Kidney epithelial cell (primary cell): ENCODE measurements at regions not wholly inside any gene's neighbourhood (a gene's known extent, or its start where the extent isn't known, plus 50 kb on each side); places are given as distances from the start of the nearest gene placed in this dataset.

ENCODE experiments used
- DNase-seq: peaks from one replicate; pipeline ENCODE4 v3.0.0-alpha.2; 2010; ENCODE audit warnings: low read depth
- H3K27me3 ChIP-seq: 2 replicates; pipeline ENCODE4 v1.6.0; 2011; ENCODE audit warnings: low read length; ENCODE audit not compliant: control insufficient read depth, insufficient read depth
- H3K36me3 ChIP-seq: 2 replicates; pipeline ENCODE4 v1.5.1; 2011; ENCODE audit warnings: low read length; ENCODE audit not compliant: control insufficient read depth, insufficient read depth
- H3K4me3 ChIP-seq: 2 replicates; pipeline ENCODE4 v1.5.1; 2011; ENCODE audit warnings: low read depth, mild to moderate bottlenecking, control low read depth, low read length
- CTCF ChIP-seq: IDR thresholded peaks from 2 replicates; pipeline ENCODE4 v1.5.1; 2011; ENCODE audit warnings: mild to moderate bottlenecking, moderate library complexity, low read length, control low read depth, inconsistent platforms; ENCODE audit not compliant: insufficient read depth, poor library complexity, severe bottlenecking

GRCh38 chr2:190809139-190809764, 71.4 kb upstream of the GLS start:
- Histone ChIP-seq H3K27me3 (no peaks in the 10 kb centered on the region), H3K36me3 (no peaks in the 10 kb centered on the region), H3K4me3 (no peak overlapping the region)
- no peak for TF ChIP-seq CTCF
- no peak for DNase-seq

- no peak for DNase-seq
- Histone ChIP-seq H3K4me3 (no peak overlapping the region), H3K27me3 (no peaks in the 10 kb centered on the region), H3K36me3 (no peaks in the 10 kb centered on the region)
- no peak for TF ChIP-seq CTCF
Measured at GRCh38 chr2:190809876-190810525, 70.6 kb upstream of the GLS start.

- TF ChIP-seq CTCF, result no peak
- DNase-seq, result no peak
- no peaks in the 10 kb centered on the region for H3K27me3 ChIP-seq
- H3K36me3 ChIP-seq, result no peaks in the 10 kb centered on the region
- no peak overlapping the region for H3K4me3 ChIP-seq
Measured at GRCh38 chr2:190810981-190811587, 69.5 kb upstream of the GLS start.

GRCh38 chr2:190811811-190812210, 68.8 kb upstream of the GLS start:
- H3K36me3 ChIP-seq, result no peaks in the 10 kb centered on the region
- no peak for DNase-seq
- no peak overlapping the region for H3K4me3 ChIP-seq
- TF ChIP-seq CTCF, result no peak
- no peaks in the 10 kb centered on the region for H3K27me3 ChIP-seq

DNA sequence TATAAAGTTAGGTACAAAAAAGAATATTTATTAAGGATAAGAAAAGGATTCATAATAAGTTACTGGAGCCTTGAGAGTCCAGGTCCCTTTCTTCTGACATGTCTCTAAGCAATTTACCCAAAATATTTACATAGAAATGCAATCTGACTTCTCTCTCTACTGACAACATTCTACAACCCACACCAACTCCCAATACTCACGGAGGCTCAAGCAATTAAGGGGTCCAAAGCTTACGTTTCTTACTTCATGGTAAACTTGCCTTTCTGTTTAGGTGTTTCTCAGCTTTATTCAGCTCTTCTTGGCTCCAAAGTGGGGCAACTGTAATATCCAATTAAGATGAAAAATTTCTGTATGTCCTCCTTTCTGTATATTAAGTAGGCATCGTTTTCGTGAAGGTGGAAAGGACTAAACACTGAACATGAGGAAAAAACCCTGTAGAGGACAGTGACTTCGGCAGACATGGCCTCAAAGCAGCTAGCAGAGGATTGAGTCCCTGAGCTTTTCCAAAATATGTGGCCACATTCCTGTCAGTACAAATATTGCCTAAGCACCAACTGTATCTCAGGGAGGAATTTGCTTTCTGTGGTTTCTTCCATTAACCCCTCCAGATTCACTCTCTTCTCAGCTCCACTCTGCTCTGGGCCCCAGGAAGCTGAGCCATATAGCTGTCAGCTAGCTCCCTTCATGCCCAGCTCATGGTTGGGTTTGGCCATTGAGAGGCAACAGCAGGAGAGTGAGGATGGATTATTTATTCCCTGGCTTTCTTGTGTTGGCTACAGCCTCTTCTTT, 67.9 kb upstream of the GLS start:
- DNase-seq, result no peak
- TF ChIP-seq CTCF, result no peak
- Histone ChIP-seq H3K36me3 (no peaks in the 10 kb centered on the region), H3K4me3 (no peak overlapping the region), H3K27me3 (no peaks in the 10 kb centered on the region)
